Thoracic aorta (tissue), 2 donors: ENCODE measurements at regions not wholly inside any gene's neighbourhood (a gene's known extent, or its start where the extent isn't known, plus 50 kb on each side); places are given as distances from the start of the nearest gene placed in this dataset.
A peak's percentile ranks its signal among the peaks of the same experiment; 100 is the strongest.

Experiments used
- ATAC-seq: fragments of 150-250 bp; one replicate; pipeline ENCODE4 v1.8.0; 2017; ENCODE audit warnings: low read depth; ENCODE audit not compliant: insufficient number of reproducible peaks, low FRiP score
- DNase-seq: peaks from one replicate; pipeline ENCODE4 v3.0.0-alpha.2; 2020; ENCODE audit warnings: low spot score
- H3K27ac ChIP-seq, 2 donors: fragments of 200-600 bp; sonication (generic); 1 replicate in 1 of 2; 2 replicates in 1 of 2; pipeline ENCODE4 v1.5.1; 2016; ENCODE audit warnings: mild to moderate bottlenecking in 2 of 2, moderate library complexity in 2 of 2
- H3K27me3 ChIP-seq: fragments of 200-600 bp; sonication (generic); replicated peaks from 2 replicates; pipeline ENCODE4 v1.6.0; 2016; ENCODE audit warnings: mild to moderate bottlenecking; ENCODE audit not compliant: insufficient read depth
- H3K36me3 ChIP-seq: fragments of 200-600 bp; sonication (generic); one replicate; pipeline ENCODE4 v1.5.1; 2016
- H3K4me1 ChIP-seq, 2 donors: fragments of 200-600 bp; sonication (generic); 1 replicate in 1 of 2; 2 replicates in 1 of 2; pipeline versions ENCODE4 v1.5.1 to v1.6.0; 2016; ENCODE audit warnings: low read depth in 2 of 2, mild to moderate bottlenecking in 1 of 2; ENCODE audit not compliant: control insufficient read depth in 1 of 2
- H3K4me3 ChIP-seq: fragments of 200-600 bp; sonication (generic); 2 replicates; pipeline ENCODE4 v1.5.1; 2016; ENCODE audit warnings: mild to moderate bottlenecking
- H3K9me3 ChIP-seq: fragments of 200-600 bp; sonication (generic); 2 replicates; pipeline ENCODE4 v1.5.1; 2016
- CTCF ChIP-seq: fragments of 200-600 bp; sonication (generic); IDR thresholded peaks from one replicate; pipeline ENCODE4 v1.5.1; 2019; ENCODE audit warnings: antibody characterized with exemption

GRCh38 chr17:20922128-20922670, 120.6 kb downstream of the USP22 start:
- H3K4me3 ChIP-seq = no peak overlapping the region
- H3K27me3 ChIP-seq = no peaks in the 10 kb centered on the region
- no peak for TF ChIP-seq CTCF
- H3K27ac ChIP-seq = peak overlapping the region in 1 of 2 donors; percentile 47
- H3K36me3 ChIP-seq = no peaks in the 10 kb centered on the region
- DNase-seq (no peak), ATAC-seq (no peak)
- H3K4me1 ChIP-seq = peaks cover 4 to 16% of the 10 kb centered on the region in 2 donors
- no peaks in the 10 kb centered on the region for H3K9me3 ChIP-seq

GRCh38 chr17:20924306-20924705, 118.5 kb downstream of the USP22 start:
- TF ChIP-seq CTCF = no peak
- H3K9me3 ChIP-seq = no peaks in the 10 kb centered on the region
- no peak overlapping the region for H3K4me3 ChIP-seq
- no peaks in the 10 kb centered on the region for H3K36me3 ChIP-seq
- ATAC-seq = no peak
- no peaks in the 10 kb centered on the region for H3K27me3 ChIP-seq
- DNase-seq = no peak
- H3K27ac ChIP-seq = no peak overlapping the region
- H3K4me1 ChIP-seq = peaks cover 4 to 19% of the 10 kb centered on the region in 2 donors

- H3K36me3 ChIP-seq = no peaks in the 10 kb centered on the region
- no peaks in the 10 kb centered on the region for H3K9me3 ChIP-seq
- no peak for TF ChIP-seq CTCF
- H3K27me3 ChIP-seq = no peaks in the 10 kb centered on the region
- no peak for DNase-seq
- no peak overlapping the region for H3K27ac ChIP-seq
- H3K4me3 ChIP-seq = no peak overlapping the region
- peaks cover 4 to 19% of the 10 kb centered on the region in 2 donors for H3K4me1 ChIP-seq
- ATAC-seq = no peak
Observed at GRCh38 chr17:20925091-20925490, 117.7 kb downstream of the USP22 start.

- Histone ChIP-seq H3K27ac (no peak overlapping the region), H3K36me3 (no peaks in the 10 kb centered on the region), H3K4me3 (peak overlapping the region; percentile 1), H3K27me3 (no peaks in the 10 kb centered on the region), H3K9me3 (no peaks in the 10 kb centered on the region), H3K4me1 (peaks cover 4 to 19% of the 10 kb centered on the region in 2 donors)
- no peak for DNase-seq
- no peak for TF ChIP-seq CTCF
- ATAC-seq = no peak
Observed at GRCh38 chr17:20925954-20926353, 116.9 kb downstream of the USP22 start.

GRCh38 chr17:20926532-20926931, 116.3 kb downstream of the USP22 start:
- H3K4me1 ChIP-seq = peaks cover 4 to 16% of the 10 kb centered on the region in 2 donors
- no peak for ATAC-seq
- no peaks in the 10 kb centered on the region for H3K27me3 ChIP-seq
- H3K9me3 ChIP-seq = no peaks in the 10 kb centered on the region
- no peak for TF ChIP-seq CTCF
- H3K4me3 ChIP-seq = peak overlapping the region; percentile 11
- DNase-seq = no peak
- no peaks in the 10 kb centered on the region for H3K36me3 ChIP-seq
- no peak overlapping the region for H3K27ac ChIP-seq
